MM.1S (cell line): ENCODE measurements at regions not wholly inside any gene's neighbourhood (a gene's known extent, or its start where the extent isn't known, plus 50 kb on each side); places are given as distances from the start of the nearest gene placed in this dataset.

Experiments used
- CTCF ChIP-seq: fragments of 300-600 bp; sonication (generic); IDR thresholded peaks from 2 replicates; pipeline ENCODE4 v1.5.1; 2016; ENCODE audit warnings: antibody characterized with exemption, low read length, mixed read lengths
- EZH2 ChIP-seq: fragments of 300-600 bp; sonication (generic); optimal IDR thresholded peaks from 2 replicates; pipeline ENCODE3; 2017; ENCODE audit warnings: low read depth, mild to moderate bottlenecking, antibody characterized with exemption, low read length, mixed read lengths
- EZH2phosphoT487 ChIP-seq: fragments of 300-600 bp; sonication (generic); IDR thresholded peaks from 2 replicates; pipeline ENCODE4 v1.6.1; 2018; ENCODE audit warnings: antibody characterized with exemption, low read length

- no peak for TF ChIP-seq CTCF
- no peak for TF ChIP-seq EZH2
- no peak for TF ChIP-seq EZH2phosphoT487
Measured at GRCh38 chr5:120080781-120081180, 383.3 kb upstream of the PRR16 start.
